NCI-H446 (cell line): ENCODE measurements at regions not wholly inside any gene's neighbourhood (a gene's known extent, or its start where the extent isn't known, plus 50 kb on each side); places are given as distances from the start of the nearest gene placed in this dataset.

ENCODE experiments used
- DNase-seq, 2 experiments: peaks; one replicate each; lab custom pipeline; 2025; lab: John Stamatoyannopoulos, UW

GRCh38 chrX:58051346-58051745 lies 141.1 kb upstream of the ZXDA start:
- no peak for DNase-seq

- DNase-seq: no peak
Measured at GRCh38 chrX:58044130-58044529, 133.9 kb upstream of the ZXDA start.

GRCh38 chrX:58025979-58026378 lies 115.7 kb upstream of the ZXDA start:
- DNase-seq: peak in 1 of 2 experiments; percentile 35

DNA sequence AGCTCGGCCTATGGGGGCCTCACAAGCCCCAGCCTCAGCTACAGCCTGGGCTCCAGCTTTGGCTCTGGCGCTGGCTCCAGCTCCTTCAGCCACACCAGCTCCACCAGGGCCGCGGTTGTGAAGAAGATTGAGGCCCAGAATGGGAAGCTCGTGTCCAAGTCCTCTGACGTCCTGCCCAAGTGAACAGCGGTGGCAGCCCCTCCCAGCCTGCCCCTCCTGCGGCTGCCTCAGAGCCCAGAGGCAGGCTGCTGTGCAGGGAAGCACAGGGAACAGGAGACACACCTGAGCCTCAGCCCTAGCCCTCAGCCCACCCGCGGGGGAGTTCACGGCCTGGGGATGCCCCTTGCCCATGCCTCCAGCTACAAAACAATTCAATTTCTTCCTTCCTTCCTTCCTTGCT lies 75.7 kb upstream of the ZXDA start:
- DNase-seq: no peak

GRCh38 chrX:57984620-57985019 lies 74.4 kb upstream of the ZXDA start:
- no peak for DNase-seq

DNA sequence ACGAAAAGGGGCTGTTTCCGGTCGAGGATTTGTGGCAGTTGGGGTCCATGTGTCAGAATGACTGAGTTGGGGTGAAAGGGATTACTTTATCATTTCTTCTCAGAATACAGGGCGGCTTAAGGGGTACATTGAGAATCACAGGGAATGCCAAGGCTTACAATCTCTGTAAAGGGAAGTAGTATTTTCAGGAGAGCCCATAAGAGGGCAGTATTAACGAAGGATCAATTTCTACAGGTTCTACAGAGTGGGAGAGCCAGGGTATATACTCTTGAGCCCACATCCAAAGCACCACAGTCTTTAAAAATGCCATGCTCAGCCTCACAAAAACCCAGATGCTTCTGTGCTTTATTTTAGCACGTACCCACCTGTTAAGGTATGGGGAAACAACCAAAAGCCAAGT lies 67.7 kb upstream of the ZXDA start:
- peak in 1 of 2 experiments; percentile 0 for DNase-seq

DNA sequence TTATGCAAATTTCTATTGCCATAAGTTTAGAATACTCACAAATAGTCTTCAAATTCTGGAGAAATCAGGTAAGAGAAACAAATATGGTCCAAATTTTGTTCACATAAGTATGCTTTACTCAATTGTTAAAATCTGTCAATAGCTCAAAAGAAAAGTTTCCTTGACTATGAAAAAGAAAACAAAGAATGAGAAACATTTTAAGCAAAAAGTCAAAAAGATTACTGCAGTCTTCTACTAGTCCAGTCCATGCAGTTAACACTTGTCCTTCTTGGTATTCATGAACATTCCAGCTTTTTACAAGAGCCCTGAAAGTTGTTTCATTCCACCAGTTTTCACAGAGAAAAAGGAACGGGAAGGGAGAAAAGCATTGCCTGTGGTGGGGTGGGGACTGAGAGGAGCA lies 54.7 kb upstream of the ZXDA start:
- no peak for DNase-seq
